ENCODE measurements at regions not wholly inside any gene's neighbourhood (a gene's known extent, or its start where the extent isn't known, plus 50 kb on each side); places are given as distances from the start of the nearest gene placed in this dataset.

DNA sequence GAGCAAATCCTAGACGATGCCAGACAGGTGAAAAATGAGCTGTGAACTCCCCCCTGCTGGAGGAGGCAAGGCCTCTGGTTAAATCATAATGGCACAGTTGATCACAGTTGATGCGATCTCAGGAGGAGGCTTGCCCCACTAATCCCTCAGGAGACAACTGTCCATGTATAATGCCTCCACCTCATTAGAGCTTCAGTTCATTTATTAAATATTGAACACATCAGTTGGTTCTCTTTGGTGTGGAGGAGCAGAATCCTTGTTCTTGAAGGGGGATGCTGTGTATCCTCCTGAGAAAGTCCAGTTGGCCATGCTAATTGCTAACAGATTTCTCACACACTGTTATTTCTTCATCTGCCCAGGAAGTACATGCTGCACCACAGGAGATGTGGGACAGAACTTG, 290.5 kb downstream of the IGSF11 start:
- TF ChIP-seq, protein P1, sequence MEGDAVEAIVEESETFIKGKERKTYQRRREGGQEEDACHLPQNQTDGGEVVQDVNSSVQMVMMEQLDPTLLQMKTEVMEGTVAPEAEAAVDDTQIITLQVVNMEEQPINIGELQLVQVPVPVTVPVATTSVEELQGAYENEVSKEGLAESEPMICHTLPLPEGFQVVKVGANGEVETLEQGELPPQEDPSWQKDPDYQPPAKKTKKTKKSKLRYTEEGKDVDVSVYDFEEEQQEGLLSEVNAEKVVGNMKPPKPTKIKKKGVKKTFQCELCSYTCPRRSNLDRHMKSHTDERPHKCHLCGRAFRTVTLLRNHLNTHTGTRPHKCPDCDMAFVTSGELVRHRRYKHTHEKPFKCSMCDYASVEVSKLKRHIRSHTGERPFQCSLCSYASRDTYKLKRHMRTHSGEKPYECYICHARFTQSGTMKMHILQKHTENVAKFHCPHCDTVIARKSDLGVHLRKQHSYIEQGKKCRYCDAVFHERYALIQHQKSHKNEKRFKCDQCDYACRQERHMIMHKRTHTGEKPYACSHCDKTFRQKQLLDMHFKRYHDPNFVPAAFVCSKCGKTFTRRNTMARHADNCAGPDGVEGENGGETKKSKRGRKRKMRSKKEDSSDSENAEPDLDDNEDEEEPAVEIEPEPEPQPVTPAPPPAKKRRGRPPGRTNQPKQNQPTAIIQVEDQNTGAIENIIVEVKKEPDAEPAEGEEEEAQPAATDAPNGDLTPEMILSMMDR (conservative IDR thresholded peaks at IDR 0.05; ENCODE audit: low read depth in 2 of 2), result no peak
- no peak for TF ChIP-seq EZH2phosphoT487 (IDR thresholded peaks at IDR 0.05; ENCODE audit: unreplicated experiment)

Measured in GM23338 (cell line).